ENCODE measurements at regions not wholly inside any gene's neighbourhood (a gene's known extent, or its start where the extent isn't known, plus 50 kb on each side); places are given as distances from the start of the nearest gene placed in this dataset.

- TF ChIP-seq CTCF (IDR thresholded peaks at IDR 0.05; ENCODE audit: low read length) (no peak), EZH2 (optimal IDR thresholded peaks at IDR 0.05; ENCODE audit: low read depth, low read length) (no peak), EZH2phosphoT487 (IDR thresholded peaks at IDR 0.05; ENCODE audit: low read length) (no peak)
Measured at GRCh38 chr2:201950606-201951005, 83.0 kb upstream of the FZD7 start.

Data from MM.1S (cell line).